Esophagus muscularis mucosa (tissue), 3 donors: ENCODE measurements at regions not wholly inside any gene's neighbourhood (a gene's known extent, or its start where the extent isn't known, plus 50 kb on each side); places are given as distances from the start of the nearest gene placed in this dataset.

ENCODE experiments used
- EP300 ChIP-seq: sonication (generic); formaldehyde crosslinking; IDR thresholded peaks from one replicate; pipeline ENCODE4 v1.6.1; 2017; ENCODE audit warnings: antibody characterized with exemption
- TF ChIP-seq, protein P1 (sequence below), 3 experiments: fragments of 200-600 bp in 2 of 3; fragments of 450-650 bp in 1 of 3; sonication (generic) in 2 of 3; IDR thresholded peaks; one replicate each; pipeline ENCODE4 v1.5.1; 2017 to 2019; ENCODE audit warnings: antibody characterized with exemption in 3 of 3, mild to moderate bottlenecking in 2 of 3, moderate library complexity in 1 of 3

DNA sequence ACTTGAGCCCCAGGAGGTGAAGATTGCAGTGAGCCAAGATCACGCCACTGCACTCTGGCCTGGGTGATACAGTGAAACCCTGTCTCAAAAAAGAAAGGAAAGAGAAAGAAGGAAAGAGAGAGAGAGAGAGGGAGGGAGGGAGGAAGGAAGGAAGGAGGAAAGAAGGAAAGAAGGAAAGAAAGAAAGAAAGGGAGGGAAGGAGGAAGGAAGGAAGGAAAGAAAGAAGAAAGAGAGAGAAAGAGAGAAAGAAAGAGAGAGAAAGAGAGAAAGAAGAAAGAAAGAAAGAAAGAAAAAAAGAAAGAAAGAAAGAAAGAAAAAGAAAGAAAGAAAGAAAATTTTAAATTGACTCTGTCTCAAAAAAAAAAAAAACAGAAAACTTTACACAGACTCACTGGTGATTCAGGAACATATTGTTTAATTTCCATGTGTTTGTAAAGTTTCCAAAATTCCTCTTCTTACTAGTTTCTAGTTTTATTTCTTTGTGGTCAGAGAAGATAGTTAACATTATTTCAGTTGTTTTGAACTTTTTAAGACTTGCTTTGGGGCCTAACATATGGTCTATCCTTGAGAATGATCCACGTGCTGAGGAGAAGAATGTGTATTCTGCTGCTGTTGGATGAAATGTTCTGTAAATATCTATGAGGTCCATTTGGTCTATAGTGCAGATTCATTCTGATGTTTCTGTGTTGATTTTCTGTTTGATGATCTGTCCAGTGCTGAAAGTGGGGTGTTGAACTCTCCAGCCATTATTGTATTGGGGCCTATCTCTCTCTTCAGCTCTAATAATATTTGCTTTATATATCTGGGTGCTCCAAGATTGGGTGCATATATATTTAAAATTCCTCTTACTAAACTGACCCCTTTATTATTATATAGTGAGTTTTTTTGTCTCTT, 204.4 kb upstream of the SERP2 start:
- TF ChIP-seq, protein P1, sequence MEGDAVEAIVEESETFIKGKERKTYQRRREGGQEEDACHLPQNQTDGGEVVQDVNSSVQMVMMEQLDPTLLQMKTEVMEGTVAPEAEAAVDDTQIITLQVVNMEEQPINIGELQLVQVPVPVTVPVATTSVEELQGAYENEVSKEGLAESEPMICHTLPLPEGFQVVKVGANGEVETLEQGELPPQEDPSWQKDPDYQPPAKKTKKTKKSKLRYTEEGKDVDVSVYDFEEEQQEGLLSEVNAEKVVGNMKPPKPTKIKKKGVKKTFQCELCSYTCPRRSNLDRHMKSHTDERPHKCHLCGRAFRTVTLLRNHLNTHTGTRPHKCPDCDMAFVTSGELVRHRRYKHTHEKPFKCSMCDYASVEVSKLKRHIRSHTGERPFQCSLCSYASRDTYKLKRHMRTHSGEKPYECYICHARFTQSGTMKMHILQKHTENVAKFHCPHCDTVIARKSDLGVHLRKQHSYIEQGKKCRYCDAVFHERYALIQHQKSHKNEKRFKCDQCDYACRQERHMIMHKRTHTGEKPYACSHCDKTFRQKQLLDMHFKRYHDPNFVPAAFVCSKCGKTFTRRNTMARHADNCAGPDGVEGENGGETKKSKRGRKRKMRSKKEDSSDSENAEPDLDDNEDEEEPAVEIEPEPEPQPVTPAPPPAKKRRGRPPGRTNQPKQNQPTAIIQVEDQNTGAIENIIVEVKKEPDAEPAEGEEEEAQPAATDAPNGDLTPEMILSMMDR (IDR thresholded peaks at IDR 0.05) = no peak
- TF ChIP-seq EP300 = no peak
